CD4-positive, alpha-beta T cell treated with Interleukin-21 for 1 hour (primary cell): ENCODE measurements at regions not wholly inside any gene's neighbourhood (a gene's known extent, or its start where the extent isn't known, plus 50 kb on each side); places are given as distances from the start of the nearest gene placed in this dataset.
A peak's percentile ranks its signal among the peaks of the same experiment; 100 is the strongest.
"Not testable (repeated sequence)": the region's sequence is repeated elsewhere in the genome, so short reads cannot be mapped to it uniquely, and the experiment has no call there.

Source experiments
- DNase-seq: peaks from one replicate; pipeline ENCODE4 v3.0.0-alpha.2; 2020

DNA sequence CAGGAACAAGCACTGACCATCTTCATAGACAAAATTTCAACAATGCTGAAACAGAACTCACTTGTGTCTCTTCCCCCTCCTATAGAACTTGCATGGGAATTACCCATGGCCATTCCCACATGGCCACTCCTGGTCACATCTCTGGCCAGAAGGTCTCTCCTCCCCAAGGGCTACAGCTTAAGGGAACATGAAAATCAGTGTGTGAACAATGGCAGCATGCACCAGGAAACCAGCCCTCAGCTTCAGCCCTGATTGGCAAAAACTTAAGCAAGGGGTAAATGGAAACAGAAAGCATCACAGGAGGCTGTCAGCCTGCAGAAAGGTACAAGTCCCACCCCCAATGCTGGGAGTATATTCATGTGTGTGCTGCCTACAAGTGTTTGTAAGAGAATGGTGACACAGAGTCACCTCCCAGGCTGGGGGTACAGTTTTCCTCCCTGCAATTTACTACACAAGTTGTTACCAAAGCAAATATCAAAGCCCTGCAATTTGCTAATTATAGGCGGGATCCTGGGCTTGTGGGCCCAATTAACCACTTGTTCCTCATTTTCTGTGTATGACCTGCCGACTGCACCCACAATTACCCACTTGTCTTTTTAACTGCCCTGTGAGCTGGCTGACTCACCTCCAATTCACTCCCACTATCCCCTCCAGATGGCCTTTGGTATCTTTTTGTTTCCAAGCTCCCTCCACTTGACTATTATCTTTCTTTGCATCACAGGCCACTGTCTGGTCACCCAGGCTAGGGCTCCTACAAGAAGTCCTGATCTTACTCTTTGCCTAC is 84.4 kb upstream of the HES1 start:
- no peak for DNase-seq

DNA sequence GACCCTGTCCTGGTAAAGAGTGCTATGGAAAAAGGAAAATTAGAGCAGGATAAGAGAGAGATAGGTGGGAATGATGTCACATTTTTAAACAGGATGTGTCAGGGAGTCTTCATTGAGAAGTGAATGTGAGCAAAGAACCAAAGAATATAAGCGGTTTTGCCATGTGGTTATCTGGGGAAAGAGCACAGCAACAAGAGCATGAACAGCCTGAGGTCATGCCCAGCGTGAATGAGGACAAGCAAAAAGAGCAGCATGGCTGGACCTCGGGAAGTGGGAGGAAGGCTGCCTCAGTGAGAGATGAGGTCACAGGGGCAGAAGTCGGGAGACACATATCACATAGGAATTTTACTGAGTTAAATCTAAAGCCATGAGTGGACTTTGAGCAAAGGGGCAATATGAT is 82.8 kb upstream of the HES1 start:
- no peak for DNase-seq

DNA sequence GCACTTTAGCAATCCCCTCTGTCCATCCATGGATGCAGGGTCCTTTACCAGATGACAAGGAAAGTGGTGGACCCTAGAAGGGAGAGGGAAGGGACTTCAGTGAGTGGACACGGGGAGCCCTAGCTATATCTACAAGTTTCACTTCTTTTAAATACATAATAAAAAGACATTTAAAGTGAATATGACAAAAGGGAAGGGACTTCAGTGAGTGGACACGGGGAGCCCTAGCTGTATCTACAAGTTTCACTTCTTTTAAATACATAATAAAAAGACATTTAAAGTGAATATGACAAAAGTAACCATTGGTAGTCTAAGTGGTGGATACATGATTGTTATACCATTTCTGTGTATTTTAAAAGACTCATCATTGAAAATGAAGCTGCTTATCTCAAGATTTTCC is 81.9 kb upstream of the HES1 start:
- no peak for DNase-seq

DNA sequence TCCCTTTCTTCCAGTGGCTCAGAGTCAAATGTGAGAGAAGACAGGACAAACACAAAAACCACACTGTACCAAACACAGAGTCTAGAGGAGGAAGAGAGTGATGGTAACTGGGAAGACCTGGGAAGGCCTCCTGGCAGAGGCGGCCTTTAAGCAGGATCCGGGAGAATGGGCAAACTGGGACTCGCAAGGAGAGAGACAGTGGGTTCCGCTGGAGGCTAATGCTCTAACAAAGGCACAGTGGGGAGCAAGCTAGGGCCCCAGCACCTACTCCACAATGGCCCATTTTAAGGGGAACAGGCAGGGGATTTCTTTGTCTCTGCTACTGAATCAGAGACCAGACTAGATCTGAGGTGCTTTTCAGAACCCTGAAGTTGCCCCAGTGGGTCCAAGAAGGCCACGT is 81.4 kb upstream of the HES1 start:
- DNase-seq: no peak

DNA sequence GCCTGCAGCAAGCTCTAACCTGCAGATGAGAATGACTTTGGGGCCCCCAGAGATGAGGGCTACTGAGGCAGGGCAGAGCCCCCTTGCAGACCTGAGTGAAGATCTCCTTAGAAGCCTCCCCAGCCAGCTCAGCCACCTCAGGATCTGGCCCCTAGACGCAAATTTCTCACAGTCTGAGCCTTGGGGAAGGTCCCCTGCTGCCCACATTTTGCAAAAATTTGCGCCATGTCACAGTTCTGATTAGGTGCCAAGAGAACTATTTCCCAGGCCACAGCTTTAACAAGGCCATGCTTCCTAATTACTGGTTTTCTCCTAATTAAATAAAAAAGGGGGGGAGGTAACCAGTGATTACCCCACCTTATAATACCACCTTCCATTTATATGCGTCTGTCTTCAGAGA is 81.0 kb upstream of the HES1 start:
- no peak for DNase-seq

DNA sequence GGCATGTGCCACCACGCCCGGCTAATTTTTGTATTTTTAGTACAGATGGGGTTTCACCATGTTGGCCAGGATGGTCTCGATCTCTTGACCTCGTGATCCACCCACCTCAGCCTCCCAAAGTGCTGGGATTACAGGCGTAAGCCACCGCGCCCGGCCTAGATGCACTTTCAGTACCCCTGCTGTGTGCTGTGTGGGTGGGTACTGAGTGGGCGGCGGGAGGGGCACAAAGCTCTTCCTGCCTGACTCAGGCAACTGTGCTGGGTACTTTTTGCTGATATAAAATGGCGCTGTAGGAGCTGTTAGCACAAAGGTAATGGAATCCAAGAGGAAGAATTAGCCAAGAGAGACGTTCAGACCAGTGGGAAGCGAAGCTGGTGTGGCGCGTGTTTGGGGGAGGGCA is 79.6 kb upstream of the HES1 start:
- not testable (repeated sequence) for DNase-seq

DNA sequence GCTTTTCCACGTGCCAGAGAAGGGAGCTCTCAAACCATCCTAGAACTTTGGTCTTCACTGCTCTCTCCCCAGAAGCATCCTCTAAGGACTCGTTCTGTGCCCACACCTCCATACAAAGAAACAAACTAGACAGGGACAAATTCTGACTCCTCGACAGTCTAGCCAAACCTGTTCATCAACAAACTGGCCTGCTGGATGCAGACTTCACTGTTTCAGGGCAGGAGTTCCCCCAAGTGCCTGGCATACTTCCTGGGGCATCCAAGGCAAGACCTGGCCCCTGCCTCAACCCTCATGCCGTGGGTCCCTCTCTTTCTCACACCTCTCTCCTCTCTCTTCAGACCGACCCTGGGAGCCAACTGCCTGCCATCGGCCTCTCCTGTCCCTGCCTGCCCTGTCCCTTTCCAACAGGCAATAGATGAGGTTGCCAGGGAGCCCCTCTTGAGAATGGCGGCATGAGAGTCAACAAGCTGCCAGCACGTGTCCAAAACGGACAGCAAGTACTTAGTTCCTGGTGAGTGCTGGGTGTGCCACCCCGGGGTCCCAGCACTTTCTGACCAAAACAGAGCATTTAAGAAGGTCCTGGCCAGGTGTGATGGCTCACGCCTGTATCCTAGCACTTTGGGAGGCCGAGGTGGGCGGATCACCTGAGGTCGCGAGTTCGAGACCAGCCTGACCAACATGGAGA is 79.1 kb upstream of the HES1 start:
- no peak for DNase-seq

DNA sequence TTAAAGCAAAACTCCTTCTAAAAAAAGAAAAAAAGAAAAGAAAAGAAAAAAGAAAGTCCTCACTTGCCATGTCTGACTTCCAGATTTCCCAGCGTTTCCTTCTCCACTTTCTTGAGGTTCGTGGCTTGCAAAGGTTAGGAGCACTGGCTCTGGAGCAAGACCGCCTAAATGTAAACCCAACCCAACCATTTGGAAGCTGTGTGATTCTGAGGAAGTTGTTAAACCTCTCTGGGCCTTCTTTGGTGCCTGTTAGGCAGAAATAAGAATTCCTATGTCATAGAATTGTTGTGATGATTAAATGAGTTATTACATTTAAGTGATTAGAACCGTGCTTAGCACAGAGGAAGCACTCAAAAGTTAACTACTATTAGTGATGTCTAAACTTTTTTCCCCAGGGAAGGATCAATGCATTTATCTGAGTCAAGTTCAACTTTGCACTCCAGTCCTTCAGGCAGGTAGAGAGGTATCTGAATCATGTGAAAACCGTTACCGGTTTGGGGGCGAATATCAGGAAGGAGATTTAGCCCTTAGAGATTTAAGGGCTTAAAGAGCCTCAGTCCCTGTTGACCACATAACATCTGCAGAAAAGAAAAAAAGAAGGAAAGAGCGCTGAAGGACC is 78.3 kb upstream of the HES1 start:
- DNase-seq: no peak

DNA sequence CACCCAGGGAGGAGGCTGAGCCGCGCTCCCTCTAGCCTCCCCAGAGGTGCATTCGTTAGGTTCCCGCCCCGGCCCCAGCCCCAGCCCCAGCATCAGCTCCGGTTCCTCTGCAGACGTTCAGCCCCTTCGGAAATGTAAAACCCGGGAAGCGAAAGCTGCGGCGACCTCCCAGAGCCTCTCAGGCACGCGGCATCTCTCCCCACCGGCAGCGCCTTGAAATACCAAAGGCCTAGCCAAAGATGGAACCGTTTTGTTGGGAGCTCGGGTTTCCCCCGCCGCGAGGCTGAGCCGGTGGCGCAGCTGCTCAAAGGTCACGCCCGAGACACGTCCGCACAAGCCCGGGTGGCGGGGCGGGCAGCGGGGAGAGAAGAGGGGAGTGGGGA is 77.8 kb upstream of the HES1 start:
- DNase-seq: peak; percentile 8

DNA sequence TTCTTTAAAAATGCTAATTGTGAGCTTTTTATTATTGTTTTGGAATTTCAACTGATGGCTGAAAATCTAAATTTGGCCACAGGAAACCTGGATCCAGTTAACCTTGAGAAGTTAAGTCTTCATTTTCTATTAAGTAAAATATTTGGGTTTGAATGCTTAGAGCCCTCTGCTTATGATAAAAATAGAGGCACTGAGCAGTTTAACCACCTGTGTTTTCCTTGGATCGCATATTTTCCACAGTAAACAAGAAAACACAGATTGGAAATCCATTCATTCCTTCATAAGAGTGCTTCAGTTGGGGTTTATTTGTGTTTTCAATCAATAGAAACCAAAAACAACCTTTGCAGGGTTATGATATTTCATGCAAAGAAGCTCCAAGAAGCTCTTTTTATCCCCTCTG is 77.2 kb upstream of the HES1 start:
- no peak for DNase-seq

DNA sequence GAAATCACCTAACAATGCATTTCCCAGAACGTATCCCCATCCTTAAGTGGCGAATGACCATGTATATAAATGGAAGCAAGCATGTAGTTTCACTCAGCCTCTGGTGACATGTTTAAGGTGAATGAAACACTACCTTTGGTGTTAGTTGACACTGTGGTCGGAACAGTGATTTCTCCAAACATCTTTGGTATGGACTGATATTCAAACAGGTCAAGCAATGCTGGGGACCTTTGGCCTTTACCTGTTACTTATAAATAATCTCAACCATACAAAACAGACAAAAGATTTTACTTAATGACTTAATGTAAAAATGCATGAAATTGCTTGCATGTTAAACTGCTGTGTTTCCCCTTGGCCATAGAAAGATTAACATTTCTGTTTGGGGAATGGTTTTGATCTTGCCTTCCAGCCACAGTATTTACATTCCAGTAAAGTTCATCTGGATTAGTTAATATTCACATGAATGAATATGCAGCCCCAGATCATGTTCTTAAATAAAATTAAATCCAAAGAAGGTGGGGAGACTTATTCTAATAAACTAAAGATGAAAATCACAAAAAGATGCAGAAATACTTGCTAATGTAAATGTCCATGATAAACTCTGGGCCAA is 74.4 kb upstream of the HES1 start:
- DNase-seq: no peak

DNA sequence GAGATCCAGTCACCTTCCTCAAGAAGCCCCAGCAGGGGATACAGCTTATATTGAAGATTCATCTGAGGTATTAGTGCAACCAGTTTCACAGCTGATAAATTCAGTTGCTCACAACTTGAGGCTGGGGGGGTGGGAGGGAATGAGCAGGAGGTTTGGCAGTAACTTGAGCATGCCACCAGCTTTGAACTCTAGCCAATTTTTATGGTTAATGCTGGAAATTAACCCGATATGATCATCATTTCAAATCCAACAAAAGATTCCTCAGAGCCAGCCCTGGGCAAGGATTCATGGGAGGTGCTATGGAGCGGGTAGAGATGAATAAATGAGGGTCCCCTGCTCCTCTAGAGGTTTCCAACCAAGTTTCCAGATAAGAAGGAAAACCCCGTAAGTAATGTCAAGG is 73.1 kb upstream of the HES1 start:
- no peak for DNase-seq

DNA sequence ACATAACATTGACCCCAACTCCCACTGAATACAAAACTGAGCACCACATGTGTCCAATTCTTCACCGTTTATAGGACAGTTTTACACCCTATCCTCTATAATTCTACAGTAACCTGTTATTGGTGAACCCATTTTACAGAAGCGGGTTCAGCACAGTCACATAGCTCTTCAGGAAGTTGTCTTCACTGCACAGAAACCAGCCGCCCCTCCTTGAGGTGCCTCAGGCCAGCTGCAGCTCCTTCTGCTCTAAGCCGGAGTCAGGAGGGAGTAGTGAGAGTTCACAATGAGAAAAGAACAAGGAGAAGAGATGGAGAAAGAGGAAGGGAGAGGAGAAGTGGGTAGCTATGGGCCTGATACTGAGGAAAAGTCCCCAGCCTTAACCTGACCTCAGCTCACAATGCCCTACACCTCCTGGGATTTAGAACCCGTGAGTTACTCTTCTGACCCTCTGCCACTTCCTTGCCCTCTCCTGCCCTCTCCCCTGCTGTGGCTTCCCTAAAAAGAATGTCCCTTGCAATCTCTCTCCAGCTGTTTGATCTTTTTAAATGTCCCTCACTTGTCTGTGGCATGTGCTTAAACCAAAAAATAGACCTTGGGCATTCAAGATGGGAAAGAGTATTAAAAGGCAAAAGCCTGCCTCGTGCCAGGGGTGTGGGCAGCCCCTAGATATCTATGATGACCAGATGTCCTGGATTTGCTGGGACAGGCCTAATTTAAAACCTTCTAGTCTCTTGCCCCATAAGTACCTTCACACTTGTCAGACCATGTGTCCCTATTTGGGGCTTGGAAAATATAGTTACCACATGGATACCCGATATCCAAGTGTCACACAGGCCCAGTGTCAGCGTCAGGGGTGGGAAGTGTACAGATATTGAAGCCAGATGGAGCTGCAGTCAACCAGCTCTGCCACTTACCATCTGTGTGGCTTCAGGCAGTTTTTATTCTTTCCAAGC is 71.3 kb upstream of the HES1 start:
- no peak for DNase-seq

DNA sequence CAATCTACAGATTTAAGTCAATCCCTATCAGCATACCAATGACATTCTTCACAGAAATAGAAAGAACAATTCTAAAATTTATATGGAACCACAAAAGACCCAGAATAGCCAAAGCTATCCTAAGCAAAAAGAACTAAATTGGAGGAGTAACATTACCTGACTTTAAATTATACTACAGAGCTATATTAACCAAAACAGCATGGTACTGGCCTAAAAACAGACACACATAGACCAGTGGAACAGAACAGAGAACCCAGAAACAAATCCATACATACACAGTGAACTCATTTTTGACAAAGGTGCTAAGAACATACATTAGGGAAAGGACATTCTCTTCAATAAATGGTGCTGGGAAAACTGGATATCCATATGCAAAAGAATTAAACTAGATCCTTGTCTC is 68.6 kb upstream of the HES1 start:
- not testable (repeated sequence) for DNase-seq

DNA sequence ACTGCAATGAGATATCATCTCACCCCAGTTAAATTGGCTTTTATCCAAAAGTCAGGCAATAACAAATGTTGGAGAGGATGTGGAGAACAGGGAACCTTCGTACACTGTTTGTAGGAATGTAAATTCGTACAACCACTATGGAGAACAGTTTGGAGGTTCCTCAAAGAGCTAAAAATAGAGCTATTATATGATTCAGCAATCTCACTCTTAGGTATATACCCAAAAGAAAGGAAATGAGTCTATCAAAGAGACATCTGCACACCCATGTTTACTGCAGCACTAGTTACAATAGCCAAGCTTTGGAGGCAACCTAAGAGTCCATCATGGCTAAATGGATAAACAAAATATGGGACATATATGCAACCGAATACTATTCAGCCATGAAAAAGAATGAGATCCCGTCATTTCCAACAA is 68.0 kb upstream of the HES1 start:
- no peak for DNase-seq

DNA sequence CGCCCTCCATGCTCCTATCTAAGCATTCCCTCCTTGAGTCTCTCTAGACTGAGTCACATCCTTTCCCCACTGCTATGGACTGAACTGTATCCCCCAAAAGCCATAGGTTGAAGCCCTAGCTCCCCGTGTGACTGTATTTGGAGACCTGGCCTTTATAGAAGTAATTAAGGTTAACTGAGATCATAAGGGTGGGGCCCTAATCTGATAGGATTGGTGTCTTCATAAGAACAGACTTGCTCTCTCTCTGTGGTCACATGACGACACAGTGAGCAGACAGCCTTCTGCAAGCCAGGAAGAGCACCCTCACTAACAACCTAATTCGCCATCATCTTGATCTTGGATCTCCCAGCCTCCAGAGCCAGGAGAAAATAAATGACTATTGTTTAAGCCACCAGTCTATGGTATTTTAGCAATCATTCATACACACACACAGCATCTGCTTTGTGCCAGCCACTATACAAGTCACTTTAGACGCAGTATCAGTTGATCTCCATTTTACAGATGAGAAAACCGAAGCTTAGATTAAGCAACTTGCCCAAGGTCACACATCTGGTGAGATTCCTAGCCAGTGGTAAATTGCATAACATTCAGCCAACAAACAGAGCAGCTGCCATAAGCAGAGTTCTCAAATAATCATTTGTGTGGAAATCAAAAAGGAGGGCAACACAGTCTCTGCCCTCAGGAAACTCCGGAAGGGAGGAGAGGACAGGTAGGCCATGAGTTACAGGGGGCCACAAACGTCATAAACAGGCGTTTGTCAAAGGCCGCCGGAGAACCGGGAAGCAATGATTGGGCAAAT is 66.3 kb upstream of the HES1 start:
- no peak for DNase-seq

DNA sequence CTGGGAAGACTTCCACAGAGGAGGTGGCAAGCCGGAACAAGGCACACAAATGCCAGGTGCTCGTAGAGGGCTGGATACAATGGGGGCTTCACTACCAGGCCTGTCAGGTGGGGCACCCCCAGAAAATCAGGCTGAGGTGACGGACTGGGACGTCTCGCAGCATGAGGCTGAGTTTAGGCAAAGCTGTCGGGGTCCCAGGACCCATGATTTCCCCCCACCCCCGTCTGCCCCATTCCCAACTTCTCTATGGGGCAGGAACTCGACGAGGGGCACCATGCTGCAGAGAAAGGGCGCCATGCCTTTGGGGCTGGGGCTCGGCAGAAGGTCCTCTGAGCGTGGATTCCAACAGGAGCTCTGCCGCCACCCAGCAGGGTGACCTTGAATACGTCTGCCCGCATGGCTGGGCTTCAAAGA is 65.7 kb upstream of the HES1 start:
- no peak for DNase-seq

DNA sequence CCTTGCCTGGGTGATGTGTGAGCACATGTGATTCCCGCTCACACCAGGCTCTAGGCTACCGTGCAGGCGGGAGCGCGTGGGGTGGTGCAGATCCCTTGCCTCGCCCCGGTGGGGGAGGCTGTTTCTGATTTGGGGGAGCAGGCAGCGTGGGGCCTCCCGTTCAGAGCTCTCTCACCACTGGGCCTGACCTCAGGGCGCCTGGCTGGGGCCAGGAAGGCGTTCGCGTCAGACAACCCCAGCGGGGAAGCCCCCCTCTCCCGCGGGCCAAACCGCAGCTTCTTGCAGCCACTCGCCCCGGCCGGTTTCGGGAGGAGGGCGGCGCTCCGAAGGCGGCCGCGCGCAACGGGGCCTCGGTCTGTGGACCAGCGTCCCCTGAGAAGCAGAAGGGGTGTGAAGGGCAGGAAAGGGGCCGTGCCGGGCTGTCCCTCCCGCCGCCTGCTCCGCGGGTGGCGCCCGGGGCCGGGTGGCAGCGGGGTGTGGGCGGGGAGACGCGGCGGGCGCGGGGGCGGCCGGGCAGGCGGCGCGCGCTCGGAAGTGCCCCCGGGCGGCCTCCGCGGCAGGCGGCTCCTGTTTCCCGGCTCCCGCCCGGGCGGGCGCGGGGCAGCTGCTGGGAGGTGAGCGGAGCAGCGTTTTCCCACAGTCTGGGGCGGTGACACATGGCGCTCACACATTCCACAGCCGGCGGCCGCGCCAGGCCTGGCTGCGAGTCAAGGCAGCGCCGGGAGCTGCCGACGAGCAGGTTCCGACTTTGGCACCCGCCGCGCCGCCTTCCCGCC is 65.1 kb upstream of the HES1 start:
- DNase-seq: peak; percentile 61

DNA sequence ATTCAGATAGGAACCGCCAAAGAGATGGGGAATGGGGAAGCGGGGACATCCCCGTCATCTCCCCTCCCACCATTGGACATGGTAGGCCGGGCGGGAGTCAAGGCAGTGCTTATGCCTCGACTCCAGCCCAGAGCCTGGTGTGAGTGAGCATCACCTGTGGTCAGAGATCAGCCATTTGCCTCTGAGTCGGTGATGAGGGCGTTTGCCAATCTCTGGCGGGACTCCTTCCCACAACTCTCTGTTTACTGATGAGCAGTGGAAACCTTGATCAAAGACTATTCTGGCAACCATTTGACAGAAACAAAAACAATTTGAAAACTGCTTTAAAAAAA is 63.9 kb upstream of the HES1 start:
- DNase-seq: no peak

DNA sequence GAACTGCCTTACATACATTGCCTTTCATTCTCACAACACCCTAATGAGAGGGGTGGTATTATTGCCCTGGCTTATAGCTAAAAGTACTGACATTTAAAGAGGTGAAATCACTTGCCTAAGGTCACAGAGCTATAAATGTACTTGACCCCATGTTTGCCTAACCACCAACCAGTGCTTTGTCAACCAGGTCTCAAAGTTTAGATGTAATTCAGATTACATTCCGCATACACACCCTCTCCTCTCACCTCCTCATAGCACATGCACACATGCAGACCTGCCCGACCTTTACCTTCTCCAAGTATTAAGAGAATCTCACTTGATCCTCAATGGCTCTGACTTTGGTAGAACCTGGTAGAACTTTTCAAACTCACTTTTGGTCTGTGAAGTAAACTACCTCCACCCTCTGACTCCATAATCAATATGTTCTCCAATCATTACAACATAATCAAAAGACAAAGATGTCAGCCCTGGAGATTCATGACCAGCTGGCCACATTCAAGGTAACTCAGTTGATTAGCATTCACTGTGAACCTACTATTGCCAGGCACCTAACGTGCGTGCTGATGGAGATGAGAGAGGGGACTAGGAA is 63.2 kb upstream of the HES1 start:
- DNase-seq: no peak

DNA sequence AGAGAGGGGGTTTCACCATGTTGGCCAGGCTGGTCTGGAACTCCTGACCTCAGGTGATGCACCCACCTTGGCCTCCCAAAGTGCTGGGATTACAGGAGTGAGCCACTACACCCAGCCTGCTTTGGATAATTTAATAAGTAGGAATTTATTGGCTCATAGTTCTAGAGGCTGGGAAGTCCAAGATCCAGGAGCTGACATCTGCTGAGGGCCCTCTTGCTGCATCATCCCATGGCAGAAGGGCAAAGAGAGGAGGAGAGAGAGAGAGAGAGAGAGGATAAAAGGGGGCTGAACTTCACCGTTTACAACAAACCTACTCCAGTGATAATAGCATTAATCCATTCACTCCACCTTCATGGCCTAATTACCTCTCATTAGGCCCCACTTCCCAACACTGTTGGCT is 62.0 kb upstream of the HES1 start:
- DNase-seq: no peak
